GM13977 (cell line): ENCODE measurements at regions not wholly inside any gene's neighbourhood (a gene's known extent, or its start where the extent isn't known, plus 50 kb on each side); places are given as distances from the start of the nearest gene placed in this dataset.

Source experiments
- DNase-seq: peaks from one replicate; pipeline ENCODE4 v3.0.0; 2012; ENCODE audit warnings: low spot score
- CTCF ChIP-seq: IDR thresholded peaks from 2 replicates; pipeline ENCODE4 v1.5.1; 2012; ENCODE audit warnings: mild to moderate bottlenecking, control low read depth; ENCODE audit not compliant: insufficient read depth; ENCODE audit errors: extremely low read depth, missing control alignments
- in situ Hi-C: fragments of 300-500 bp; cut with MboI; formaldehyde crosslinking; loops from one replicate; pipeline ENCODE4 v1.12.0; 2022; ENCODE audit warnings: low sequenced_read_pairs, low pct_unique_long_range_greater_than_20kb, mixed read lengths, inconsistent platforms; ENCODE audit not compliant: unreplicated experiment

DNA sequence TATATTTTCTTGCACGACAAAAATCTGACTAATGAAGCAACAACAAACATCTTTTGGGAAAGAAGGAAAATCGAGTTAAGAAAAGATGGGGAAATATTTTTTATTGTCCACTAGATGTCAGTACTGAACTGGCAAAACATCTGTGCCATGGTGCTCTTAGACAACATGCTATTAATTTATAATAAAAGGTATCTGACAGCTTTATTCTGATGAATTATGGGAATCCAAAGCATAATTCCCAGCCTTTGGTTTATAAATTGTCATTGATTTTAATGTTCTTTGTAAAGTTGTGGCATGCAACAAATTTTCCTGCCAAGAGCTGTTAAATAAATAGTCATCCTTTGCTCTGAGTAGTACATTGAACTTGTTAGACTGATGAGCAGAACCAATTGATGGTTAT lies 231.2 kb downstream of the ETNK1 start:
- TF ChIP-seq CTCF, result peak; percentile 54
- peak; percentile 14 for DNase-seq
- in situ Hi-C loops, result no loop called here

DNA sequence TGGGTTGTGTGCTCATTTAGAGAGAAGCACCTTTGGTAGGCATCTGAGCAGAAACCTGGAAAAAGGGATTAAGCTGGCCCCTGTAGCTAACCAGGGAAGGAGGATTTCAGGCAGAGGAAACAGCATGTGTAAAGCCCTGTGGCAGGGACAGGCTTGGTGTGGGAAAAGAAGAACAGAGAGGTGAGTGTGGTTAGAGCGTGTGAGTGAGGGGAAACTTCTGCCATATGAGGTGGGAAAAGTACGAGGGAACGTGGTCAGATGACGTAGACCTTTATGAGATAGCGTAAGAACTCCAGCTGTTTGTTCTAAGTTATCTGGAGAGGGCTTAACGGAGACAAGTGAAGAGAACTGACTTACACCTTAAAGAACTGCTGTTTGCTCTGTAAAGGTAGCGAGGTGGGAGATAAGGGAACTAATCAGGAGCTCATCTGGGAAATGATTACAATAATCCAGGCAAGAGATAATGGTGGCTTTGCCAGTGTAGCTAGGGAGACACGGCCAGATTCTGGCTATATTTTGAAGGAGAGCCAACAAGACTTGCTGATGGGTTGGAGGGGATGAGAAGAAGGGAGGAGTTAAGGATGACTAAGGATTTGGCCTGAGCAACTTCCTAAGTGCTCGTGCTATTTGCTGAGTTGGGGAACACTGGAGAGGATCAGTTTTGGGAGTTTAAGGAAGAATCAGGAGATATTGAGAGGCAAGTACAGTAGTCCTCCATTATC lies 234.0 kb downstream of the ETNK1 start:
- no peak for DNase-seq
- TF ChIP-seq CTCF, result no peak
- in situ Hi-C loops, result no loop called here

DNA sequence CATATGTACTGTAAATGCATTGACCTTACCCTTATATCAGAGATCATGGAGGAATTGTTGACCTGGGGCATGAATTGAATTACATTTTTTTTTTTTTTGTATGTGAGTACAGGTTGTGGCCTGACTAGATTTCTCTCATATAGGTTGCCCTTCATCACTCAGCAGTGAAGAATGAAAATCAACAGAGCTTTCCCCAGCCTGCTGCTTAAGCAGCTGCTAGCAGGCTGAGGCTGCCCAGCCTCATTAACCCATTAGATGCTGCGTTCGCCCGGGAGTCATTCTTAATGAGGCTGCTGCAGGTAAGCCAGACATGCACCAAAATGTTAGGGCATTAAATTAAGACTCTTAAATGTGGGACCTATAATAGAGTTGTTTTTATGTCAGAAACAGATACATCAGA lies 236.0 kb downstream of the ETNK1 start:
- in situ Hi-C loops, result no loop called here
- no peak for TF ChIP-seq CTCF
- DNase-seq, result no peak

DNA sequence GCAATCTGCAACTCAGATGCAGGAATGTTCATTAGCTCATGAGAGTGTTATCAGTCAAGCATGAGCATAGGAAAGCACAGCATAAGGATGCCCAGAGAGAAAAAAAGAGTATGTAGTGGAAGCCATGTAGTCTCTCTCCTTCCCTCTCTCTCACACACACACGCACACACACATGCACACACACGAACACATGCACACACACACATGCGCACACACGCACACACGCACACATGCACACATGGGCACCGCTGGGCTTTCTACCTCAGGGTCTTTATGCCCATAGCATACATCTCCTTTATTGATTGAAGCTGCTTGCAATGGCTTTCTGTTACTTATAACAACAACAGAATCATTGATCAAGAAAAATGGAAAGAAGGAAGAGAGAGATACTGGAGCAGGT lies 240.9 kb downstream of the ETNK1 start:
- in situ Hi-C loops, result no loop called here
- DNase-seq, result no peak
- no peak for TF ChIP-seq CTCF

DNA sequence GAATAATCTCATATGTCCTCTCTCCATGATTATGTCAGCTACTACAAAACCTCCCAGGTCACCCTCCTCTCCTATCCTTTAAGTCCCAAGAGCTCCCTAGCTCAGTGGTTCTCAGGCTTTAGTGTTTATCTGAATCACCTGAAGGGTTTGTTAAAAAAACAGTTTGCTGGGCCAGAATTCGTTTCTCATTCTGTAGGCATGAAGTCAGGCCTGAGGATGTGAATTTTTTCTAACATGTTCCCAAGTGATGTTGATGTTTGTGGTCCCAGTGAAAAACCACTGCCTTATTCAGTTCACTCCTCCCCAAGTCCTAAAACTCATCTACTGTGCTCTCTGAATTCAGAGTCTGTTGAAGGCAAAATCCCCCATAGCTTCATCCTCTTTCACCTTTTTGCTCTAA lies 241.4 kb downstream of the ETNK1 start:
- no peak for TF ChIP-seq CTCF
- no peak for DNase-seq
- in situ Hi-C loops, result no loop called here

DNA sequence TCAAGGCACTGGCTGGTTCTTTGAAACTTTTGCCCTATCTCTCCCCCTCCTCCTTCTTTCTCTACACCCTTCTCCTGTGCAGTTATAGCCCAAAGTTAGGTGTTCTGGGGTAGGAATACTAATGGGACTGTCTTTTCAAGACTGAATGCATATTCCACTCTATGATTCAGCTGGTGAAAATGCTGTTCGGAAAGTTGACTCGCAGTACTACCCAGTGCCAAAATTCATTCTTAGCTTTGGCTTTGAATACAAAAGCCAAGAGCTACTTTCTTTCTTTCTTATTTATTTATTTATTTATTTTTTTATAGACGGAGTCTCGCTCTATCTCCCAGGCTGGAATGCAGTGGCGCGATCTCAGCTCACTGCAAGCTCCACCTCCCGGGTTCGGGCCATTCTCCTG lies 249.2 kb downstream of the ETNK1 start:
- in situ Hi-C loops, result no loop called here
- TF ChIP-seq CTCF, result no peak
- no peak for DNase-seq
